Stimulated activated CD8-positive, alpha-beta memory T cell treated with anti-CD3 and anti-CD28 coated beads, Interleukin-2, amount 100 ng/mL, for 48 hours (primary cell): ENCODE measurements at regions not wholly inside any gene's neighbourhood (a gene's known extent, or its start where the extent isn't known, plus 50 kb on each side); places are given as distances from the start of the nearest gene placed in this dataset.
"Not testable (repeated sequence)": the region's sequence is repeated elsewhere in the genome, so short reads cannot be mapped to it uniquely, and the experiment has no call there.

ENCODE experiments used
- DNase-seq, 2 donors: peaks; one replicate each; pipeline ENCODE4 v3.0.0-alpha.2; 2020; ENCODE audit warnings: low read depth in 2 of 2

DNA sequence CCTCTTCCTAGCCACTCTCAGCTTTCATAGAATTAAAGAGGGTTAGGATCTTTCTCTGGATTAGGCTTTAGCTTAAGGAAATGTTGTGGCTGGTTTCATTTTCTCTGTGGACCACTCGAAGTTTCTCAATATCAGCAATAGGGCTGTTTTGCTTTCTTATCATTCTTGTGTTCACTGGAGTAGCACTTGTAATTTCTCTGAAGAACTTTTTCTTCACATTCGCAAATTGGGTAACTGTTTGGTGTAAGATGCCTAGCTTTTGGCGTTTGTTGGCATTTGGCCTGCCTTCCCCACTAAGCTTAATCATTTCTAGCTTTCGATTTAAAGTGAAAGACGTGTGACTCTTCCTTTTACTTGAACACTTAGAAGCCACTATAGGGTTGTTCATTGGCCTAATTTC, 210.8 kb upstream of the PROX1 start:
- DNase-seq: no peak

DNA sequence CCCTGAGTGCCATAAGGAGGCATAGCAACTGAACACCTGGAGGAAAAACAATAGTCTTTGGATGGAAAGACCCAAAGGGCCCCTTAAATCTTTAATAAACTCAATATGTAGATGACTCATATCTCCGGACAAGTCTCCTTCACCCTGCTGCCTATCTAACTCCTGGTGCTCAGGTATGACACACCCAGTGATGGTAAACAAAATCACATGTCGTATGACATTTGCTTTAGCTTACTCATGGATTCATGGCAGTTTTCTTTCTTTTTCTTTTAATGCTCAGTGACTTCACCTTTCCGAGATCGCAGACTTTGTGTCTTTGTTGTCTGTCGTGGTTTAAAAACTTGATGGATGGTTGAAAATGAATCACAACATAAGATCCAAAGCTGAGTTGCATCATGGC, 208.5 kb upstream of the PROX1 start:
- DNase-seq: no peak

DNA sequence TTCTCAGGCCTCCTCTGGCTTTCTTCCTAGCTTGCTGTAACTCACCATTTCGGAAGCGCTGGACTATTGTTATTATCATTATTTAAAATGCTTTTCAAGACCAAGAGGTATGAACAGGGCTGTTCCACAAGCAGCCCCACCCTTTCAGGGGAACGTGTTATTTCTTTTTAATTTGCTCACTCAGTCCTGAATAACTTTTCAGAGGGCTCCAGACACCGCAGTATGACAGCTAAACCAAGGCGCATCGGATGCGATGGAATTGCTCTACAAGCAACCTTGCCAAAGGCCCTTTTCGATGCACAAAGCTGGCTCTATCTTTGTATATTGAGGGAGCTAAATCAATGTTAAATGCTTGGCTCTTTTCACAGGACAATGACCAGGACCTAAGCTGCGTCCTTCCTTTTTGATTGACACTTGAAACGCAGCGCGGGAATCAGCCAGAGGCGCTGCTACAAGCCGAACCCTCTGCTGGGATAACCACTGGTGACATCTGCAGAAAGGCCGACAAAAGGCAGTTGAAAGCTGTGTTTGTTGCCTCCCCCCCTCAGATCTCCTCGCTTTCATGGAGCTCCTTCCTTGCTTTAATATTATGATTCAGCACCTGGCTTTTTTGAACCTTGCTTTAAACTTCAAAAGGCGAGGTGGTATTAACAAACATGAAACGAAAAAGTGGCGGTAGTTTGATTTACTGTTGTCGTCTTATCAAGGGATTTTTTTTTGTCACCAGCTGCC, 204.7 kb upstream of the PROX1 start:
- DNase-seq: no peak

DNA sequence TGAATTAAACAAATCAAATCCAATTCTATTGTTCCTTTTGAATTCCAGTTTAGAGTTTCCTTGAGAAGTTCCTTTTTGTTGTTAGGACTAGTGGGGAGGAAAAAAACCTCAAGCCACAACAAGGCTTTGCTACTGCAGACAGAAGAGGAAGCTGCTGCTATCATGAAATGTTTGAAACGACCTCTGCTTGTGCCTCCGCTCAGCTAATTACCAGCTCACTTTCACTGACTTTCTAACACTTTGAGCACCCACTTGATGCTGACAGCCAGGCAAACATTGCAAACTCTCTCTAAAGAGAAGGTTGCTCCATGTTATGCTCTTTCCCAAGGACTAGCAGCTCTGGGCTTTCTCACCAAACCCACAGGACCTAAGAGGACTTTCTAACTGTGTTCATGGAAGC, 203.9 kb upstream of the PROX1 start:
- no peak for DNase-seq

DNA sequence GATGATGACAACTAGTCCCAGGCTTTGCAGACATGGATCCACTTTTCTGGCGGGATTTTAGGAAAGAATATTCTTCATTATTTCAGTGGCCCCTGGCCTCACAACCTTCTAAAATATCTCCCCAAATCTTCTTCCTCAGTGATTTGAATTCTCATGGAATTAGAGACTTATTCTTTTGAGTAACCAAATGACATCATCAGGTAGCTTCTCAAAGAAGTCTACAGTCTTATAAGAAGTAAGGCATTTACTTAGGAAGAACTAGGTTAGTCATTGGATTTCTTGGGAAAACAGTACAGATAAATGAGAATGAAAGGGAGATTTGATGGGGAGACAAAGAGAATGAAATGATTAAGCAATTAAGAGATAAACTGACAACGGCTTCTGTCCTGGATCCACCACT, 201.1 kb upstream of the PROX1 start:
- no peak for DNase-seq

DNA sequence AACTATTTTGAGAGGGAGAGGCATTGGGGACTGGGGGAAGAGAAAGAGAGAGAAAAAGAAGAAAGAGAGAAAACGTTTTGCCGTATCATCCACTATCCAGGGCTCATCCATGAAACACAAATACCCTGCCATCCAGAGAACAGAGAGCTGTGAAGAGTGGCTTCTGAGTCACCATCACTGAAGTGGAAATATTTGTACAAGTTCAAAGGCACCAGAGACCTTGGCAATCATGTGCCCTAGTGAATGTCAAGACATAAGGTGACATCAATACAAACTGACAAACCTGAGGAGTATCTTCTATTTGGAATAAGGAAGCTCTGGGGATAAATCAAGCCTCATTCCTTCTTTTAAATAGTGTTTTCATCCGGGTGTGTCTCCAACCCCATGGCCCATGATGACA, 197.2 kb upstream of the PROX1 start:
- DNase-seq: no peak

DNA sequence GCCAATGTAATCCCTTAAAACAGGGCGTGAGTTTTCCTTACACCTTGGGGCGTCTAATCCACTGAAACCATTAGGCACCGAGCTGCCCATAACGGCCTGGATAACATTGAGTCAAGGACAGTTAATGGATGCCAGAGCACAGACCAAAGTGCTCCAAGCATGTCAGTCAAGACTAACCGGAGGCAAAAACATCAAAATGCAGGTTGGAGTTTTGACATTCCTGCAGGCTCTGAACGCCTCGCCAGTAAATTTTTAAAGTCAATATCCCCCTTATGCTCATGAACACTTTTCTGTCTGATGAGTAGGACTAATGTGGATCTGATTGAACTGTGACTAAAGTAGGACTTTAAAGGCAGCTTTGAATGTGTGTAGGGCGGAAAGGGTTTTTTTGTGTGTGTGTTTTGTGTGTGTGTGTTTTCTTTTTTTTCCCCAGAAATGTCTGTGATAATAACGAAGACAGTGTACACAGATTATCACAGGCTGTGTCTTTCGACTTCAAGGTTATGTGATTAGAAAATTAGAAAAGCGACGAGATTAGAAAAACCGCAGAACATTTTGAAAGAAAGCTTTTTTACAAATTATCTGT, 194.2 kb upstream of the PROX1 start:
- no peak for DNase-seq

DNA sequence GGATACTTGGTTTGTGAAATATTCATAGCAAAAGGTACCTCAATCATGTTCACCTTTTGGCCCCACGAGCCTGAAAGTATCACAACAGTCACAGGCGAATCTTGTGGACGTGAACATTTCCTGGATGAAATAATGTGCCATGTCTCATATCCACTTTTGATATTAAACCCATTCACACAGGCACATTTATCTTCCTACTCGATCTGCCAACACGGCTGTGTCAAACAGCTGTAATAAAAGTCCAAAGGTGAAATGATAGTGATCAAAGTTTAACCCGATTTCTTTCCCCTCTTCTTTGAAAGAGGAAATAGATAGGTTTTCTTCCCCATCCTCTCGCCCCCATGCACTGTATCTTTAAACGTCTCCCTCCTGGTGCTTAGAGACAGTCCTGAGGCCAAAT, 191.2 kb upstream of the PROX1 start:
- DNase-seq: no peak

DNA sequence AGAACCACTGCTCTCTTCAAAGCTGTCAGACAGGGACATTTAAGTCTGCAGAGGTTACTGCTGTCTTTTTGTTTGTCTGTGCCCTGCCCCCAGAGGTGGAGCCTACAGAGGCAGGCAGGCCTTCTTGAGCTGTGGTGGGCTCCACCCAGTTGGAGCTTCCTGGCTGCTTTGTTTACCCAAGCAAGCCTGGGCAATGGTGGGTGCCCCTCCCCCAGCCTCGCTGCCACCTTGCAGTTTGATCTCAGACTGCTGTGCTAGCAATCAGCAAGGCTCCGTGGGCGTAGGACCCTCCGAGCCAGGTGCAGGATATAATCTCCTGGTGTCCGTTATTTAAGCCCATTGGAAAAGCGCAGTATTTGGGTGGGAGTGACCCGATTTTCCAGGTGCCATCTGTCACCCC, 179.5 kb upstream of the PROX1 start:
- not testable (repeated sequence) for DNase-seq

DNA sequence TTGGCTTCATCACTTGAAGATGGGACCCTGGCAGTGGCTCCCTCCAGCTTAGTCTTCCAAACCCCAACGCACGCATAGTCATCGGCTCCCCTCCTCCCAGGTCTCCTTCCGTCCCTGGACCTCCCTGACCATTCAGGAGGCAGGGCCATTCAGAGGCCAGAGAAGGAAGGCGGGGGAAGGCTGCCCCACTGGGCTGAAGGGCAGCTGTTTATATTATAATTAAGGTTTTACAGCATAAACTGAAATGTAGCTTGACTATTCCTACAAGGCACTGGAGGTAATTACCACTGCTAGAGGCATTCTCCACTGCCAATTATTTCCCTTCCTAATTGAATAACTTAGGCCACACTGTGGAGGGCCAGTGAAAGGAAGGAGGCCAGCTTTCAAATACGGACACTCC, 170.6 kb upstream of the PROX1 start:
- DNase-seq: no peak

DNA sequence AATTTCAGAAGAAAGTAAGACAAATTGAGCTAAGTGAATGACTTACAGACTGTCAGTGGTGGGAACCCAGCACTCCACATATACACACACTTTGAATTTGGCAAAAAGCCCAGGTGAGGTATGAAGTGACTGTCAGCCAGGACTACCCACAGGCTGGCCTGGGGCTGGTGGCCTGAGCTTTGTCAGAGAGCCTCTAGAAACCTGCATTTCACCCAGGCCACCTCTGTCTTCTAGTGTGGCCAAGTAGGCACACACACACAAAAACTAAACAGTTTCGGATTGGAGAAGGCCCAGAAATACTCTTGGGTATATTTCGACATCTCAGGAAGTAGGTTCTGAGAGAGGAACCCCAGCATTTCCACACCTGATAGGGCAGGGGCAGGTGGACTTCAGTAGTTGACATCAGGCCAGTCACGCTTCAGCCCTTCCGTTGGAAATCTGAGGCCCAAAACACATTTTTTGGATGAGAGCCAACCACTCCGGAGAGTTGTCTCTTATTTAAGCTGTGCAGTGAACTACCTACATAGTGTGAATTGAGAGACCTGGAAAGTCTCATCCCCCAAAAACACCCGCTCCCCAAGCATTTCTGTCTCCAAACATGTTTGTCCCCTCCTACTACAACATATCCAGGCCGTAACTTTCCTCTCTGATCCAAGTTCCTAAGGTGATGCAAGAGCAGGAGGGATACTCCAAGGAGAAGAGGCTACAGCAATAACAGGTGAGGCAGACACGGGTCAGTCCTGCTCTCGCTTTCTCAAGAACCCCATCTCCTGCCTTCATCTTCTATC, 167.2 kb upstream of the PROX1 start:
- no peak for DNase-seq

DNA sequence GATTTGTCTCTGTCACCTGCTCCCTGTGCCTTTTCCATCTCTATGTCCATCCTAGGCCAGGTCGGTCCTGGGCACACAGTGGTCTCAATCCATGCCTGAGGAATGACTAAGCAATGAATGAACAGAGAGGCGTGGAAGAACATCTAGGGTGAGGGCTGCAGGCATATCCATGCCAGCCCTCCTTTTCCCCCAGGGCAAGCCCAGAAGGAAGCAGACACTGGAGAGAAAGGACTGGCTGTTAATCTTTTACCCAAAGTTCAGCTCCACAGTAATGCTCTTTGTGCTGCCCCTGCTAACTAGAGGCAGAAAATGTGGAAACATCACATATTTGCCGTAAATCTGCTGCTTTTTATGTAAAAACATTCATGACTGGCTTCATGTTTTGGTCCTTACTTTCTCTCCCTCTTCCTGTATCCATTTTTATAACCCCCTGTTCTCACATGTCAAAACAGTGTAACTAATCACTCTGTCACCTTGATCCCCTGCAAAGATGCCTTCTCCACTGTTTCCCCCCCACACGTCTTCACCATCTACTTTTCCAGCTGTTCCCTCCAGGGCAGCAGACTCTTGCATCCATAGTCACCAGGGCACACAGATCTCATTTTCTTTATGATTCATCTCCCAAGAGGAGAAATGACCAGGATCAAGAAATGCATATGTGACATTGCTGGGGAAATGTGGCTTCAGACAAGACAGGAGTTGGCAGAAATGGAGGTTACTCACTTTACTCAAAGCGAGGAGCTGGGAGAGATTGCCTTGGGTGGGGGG, 166.4 kb upstream of the PROX1 start:
- DNase-seq: no peak

DNA sequence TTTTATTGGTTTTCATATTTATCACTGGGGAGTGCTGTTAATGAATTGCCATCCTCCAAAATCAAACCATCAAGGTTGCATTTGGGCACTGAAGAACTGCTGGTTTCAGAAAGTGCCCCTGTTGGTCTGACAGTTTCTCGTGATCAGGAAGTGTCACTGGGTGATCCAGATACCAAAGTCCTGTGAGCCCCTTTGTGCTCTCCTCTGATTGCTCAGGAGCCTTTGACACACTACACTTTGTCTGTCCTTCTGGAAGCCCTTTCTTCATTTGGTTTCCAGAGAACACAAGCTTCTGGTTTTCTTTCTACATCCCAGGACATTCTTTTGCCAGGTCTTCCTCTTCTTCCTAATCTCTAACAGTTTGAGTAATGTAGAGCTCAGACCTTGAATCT, 165.8 kb upstream of the PROX1 start:
- DNase-seq: no peak

DNA sequence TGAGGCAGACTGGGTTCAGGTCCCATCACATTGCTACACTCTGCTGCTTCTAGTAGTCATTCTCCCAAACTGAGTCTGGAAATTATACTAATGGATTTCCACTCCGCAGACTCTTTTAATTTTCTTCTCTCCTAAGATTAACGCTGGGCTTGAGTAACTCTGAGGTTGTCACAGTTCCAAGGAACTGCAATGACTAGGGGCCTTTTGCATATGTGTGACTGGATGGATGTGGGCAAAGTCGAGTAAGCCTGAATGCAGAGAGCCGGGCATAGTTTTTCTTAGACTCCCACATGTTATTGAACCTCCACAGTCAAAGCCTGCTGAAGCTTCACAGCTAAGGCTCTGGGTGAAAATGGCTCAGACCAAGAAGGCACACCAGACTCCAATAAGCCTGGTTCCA, 160.9 kb upstream of the PROX1 start:
- no peak for DNase-seq

DNA sequence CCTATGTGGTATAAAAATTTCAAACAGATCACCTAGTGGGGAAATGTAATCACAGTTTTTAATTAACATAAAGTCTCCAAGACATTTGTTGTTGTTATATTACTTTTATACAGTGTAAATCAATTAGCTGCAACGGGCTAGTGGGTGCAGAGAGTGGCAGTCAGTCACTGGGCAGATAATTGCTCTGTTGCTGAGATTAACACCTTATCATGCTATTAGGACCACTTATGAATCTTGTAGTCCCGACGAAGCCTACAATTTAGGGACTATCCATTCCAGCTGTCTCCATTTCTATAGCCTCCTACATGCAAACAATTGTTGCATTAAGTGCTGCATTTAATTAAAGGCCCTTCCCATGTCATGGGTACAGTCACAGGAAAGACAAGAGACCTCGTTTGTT, 158.9 kb upstream of the PROX1 start:
- DNase-seq: no peak

DNA sequence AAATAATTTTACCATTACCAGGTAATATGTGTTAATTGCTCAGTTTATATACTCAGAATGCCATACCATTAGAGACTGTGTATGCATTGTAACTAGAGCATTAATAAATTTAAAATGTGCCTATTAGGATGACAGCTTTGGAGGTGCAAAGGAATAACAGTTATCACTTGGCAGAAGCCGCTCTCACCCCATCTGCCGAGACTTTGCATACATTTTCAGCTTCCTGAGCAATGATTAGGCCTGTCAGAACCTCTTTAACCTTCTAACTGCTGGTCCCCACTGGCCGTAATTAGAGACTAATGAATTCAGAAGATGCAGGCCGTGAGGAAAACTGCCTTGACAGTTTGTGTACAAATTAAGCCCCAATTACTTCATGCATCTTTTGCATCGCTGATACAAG, 158.0 kb upstream of the PROX1 start:
- no peak for DNase-seq

DNA sequence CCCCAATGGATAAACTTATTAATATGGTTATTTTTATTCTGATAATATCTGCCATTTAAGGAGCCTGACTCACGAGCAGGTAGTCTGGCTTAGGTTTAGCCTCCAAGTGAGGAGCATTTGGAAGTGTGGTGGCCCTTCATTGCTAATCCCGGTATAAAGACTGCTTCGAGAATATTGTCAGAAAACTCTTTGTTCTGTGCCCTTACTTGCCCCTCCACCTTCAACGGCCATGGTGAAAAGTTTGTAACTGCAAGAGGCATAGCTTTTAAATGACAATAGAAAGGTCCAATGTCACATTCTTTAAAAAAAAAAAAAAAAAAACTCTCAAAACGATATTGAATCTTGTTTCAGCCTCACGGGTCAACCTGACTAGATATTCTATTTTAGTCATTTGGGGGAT, 157.4 kb upstream of the PROX1 start:
- DNase-seq: no peak

DNA sequence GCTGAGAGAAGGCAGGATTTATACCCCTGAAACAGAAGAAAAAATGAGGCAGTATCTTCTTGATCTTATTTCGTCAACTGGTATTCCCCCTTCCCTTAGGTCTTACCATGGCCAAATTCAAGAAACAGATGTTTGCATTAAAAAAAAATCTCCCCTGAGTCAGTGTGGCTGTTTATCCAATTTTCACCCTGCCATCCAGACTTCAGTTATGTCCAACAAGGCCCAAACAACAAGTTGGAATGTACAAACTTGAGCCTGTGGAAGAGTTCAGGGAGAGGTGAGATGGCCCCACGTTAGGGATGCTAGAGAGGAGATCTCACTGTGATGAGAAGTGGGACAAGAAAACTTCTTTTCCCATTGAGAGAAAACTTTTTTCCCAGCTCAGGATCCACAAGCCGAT, 147.2 kb upstream of the PROX1 start:
- DNase-seq: no peak

DNA sequence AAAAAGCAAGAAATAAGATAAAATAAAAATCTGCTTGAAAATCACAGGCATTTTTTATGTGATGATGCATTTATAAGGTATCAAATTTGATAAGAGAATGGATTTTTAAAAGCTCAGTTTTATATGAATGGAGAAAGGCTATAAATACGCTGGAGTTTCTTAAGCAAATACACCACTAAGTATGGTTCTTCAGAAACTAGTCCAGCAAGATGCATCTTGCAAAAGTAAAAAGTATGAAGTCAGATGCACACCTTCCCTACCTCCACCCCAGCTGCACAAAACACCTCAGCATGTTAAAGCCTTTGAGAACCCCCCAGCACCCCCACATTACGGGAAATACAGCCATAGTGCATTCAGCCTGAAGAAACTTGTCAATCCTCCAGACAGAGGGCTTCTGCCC, 143.1 kb upstream of the PROX1 start:
- no peak for DNase-seq

DNA sequence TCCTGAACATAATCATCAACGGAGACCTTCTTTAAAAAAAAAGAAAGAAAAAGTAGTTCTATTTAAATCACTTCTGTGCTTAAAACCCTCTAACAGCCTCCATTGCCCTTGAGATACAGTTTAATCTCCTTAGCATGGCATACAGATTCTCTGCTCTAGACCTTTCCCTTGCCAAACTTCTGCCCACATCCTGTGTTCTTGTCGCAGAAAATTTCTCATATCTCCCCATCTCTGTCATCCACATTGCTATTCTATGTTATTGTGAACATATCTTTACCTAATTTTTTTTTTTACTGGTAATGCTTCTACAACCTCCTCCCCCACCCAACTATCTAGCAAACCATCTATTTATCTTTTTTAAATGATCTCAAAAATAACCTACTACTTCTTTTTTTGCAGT, 135.7 kb upstream of the PROX1 start:
- no peak for DNase-seq

DNA sequence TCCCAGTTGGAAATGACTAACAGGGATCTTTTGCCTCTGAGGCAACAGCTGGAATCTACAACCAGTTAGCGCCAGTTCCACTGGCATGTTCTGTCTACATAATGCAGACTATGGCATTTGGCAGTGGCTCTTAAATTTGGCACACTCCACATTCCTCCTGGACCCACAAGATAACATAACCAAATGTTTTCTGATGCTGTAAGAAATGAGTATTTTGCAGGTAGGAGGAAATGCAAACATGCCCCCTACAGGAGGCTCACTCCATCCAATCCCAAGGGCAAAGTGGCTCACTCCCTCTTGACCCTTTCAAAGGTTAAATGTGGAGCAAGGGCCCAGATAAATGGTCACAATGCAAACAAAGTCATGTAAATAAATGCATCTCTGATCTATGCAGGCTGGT, 129.2 kb upstream of the PROX1 start:
- DNase-seq: no peak

DNA sequence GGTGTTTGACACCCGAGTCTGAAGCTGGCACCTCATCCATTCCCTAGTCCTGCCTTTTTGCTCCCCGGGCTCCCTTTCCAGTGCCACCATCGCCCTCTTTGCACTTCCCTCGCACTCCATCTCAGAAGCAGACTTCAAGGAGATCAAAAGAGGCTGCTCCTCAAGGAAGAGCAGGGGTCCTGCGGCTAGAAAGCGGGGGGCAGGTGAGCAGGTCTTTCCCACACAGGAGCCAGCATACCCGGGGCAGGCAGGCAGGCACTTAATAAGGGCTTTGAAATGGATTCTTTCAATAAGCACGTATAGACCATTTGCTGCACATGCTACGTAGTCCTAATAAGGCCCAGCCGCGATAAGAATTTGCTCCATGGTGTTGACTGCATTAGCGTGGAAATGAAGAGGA, 125.9 kb upstream of the PROX1 start:
- no peak for DNase-seq

DNA sequence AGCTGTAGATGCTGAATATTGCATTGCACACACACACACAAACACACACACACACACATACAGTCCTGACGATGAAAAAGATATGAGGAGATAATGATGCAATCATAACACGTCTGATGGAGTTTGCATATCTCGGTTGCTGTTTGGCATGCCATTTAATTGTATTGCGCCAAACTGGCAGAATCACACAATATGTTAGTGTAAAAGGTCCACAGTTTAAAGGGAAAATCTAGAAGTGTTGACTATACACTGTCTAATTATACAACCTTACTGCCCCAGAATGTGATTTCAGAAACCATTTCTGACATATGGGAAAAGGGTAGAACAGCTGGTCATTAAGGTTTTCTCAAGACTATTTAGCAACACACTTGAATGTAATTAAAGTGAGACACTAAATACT, 123.7 kb upstream of the PROX1 start:
- no peak for DNase-seq
